GM12874 (cell line): ENCODE measurements at regions not wholly inside any gene's neighbourhood (a gene's known extent, or its start where the extent isn't known, plus 50 kb on each side); places are given as distances from the start of the nearest gene placed in this dataset.

ENCODE experiments used
- CTCF ChIP-seq: IDR thresholded peaks from 2 replicates; pipeline ENCODE4 v1.5.1; 2011; ENCODE audit warnings: low read depth, mild to moderate bottlenecking, control low read depth, low read length, moderate library complexity; ENCODE audit not compliant: insufficient read depth

- TF ChIP-seq CTCF, result no peak
Measured at GRCh38 chr1:55412060-55412459, 196.9 kb upstream of the USP24 start.

- no peak for TF ChIP-seq CTCF
Measured at GRCh38 chr1:55402671-55403464, 187.7 kb upstream of the USP24 start.

- no peak for TF ChIP-seq CTCF
Measured at GRCh38 chr1:55402142-55402541, 187.0 kb upstream of the USP24 start.

- no peak for TF ChIP-seq CTCF
Measured at GRCh38 chr1:55400508-55400907, 185.3 kb upstream of the USP24 start.

- no peak for TF ChIP-seq CTCF
Measured at GRCh38 chr1:55399346-55399745, 184.2 kb upstream of the USP24 start.

GRCh38 chr1:55396381-55396891, 181.3 kb upstream of the USP24 start:
- no peak for TF ChIP-seq CTCF

- TF ChIP-seq CTCF, result no peak
Measured at GRCh38 chr1:55388960-55389359, 173.8 kb upstream of the USP24 start.
